H9 (cell line): ENCODE measurements at regions not wholly inside any gene's neighbourhood (a gene's known extent, or its start where the extent isn't known, plus 50 kb on each side); places are given as distances from the start of the nearest gene placed in this dataset.

Experiments used
- DNase-seq: peaks from one replicate; pipeline ENCODE4 v3.0.0-alpha.2; 2017
- H2AFZ ChIP-seq: one replicate; pipeline ENCODE4 v1.6.1; 2013; ENCODE audit warnings: mild to moderate bottlenecking, low read length, control low read depth, moderate library complexity
- H2AK5ac ChIP-seq: 2 replicates; pipeline ENCODE4 v1.6.1; 2013; ENCODE audit warnings: low read length, control low read depth, mixed read lengths; ENCODE audit not compliant: insufficient read length
- H2BK120ac ChIP-seq: one replicate; pipeline ENCODE4 v1.6.1; 2013; ENCODE audit warnings: low read depth, mild to moderate bottlenecking, low read length, control low read depth, inconsistent platforms; ENCODE audit not compliant: poor library complexity, severe bottlenecking
- H2BK12ac ChIP-seq: 2 replicates; pipeline ENCODE4 v1.6.1; 2013; ENCODE audit warnings: low read length, control low read depth, mixed read lengths, low read depth; ENCODE audit not compliant: insufficient read length
- H2BK15ac ChIP-seq: 2 replicates; pipeline ENCODE4 v1.6.1; 2013; ENCODE audit warnings: low read depth, low read length, control low read depth
- H2BK20ac ChIP-seq: one replicate; pipeline ENCODE4 v1.6.1; 2013; ENCODE audit warnings: low read depth, mild to moderate bottlenecking, low read length, control low read depth, inconsistent platforms; ENCODE audit not compliant: poor library complexity, severe bottlenecking
- H2BK5ac ChIP-seq: 2 replicates; pipeline ENCODE4 v1.6.1; 2013; ENCODE audit warnings: low read length, control low read depth, mixed read lengths; ENCODE audit not compliant: insufficient read length
- H3K14ac ChIP-seq: 2 replicates; pipeline ENCODE4 v1.6.1; 2013; ENCODE audit warnings: low read length, control low read depth; ENCODE audit not compliant: insufficient read depth
- H3K18ac ChIP-seq: 2 replicates; pipeline ENCODE4 v1.6.1; 2013; ENCODE audit warnings: low read depth, mild to moderate bottlenecking, mixed read lengths, low read length, control low read depth; ENCODE audit not compliant: insufficient read length
- H3K23ac ChIP-seq: 2 replicates; pipeline ENCODE4 v1.6.1; 2013; ENCODE audit warnings: low read length, control low read depth, mixed read lengths, low read depth; ENCODE audit not compliant: insufficient read length
- H3K23me2 ChIP-seq: 2 replicates; pipeline ENCODE4 v1.6.1; 2013; ENCODE audit warnings: low read depth, mild to moderate bottlenecking, mixed read lengths, low read length, control low read depth; ENCODE audit not compliant: insufficient read length, poor library complexity, severe bottlenecking
- H3K27ac ChIP-seq: 2 replicates; pipeline ENCODE4 v1.5.1; 2013; ENCODE audit warnings: low read length, control low read depth, mixed read lengths, low read depth; ENCODE audit not compliant: insufficient read length
- H3K27me3 ChIP-seq: 2 replicates; pipeline ENCODE4 v1.6.1; 2013; ENCODE audit warnings: low read length, control low read depth, inconsistent platforms; ENCODE audit not compliant: insufficient read depth
- H3K4ac ChIP-seq: 2 replicates; pipeline ENCODE4 v1.6.1; 2013; ENCODE audit warnings: low read depth, mild to moderate bottlenecking, control low read depth, inconsistent platforms, low read length, moderate library complexity
- H3K4me1 ChIP-seq: 2 replicates; pipeline ENCODE4 v1.6.1; 2013; ENCODE audit warnings: low read length, control low read depth, inconsistent platforms; ENCODE audit not compliant: insufficient read depth
- H3K4me2 ChIP-seq: 2 replicates; pipeline ENCODE4 v1.6.1; 2013; ENCODE audit warnings: low read length, control low read depth, mixed read lengths; ENCODE audit not compliant: insufficient read length, insufficient read depth
- H3K56ac ChIP-seq: 2 replicates; pipeline ENCODE4 v1.6.1; 2013; ENCODE audit warnings: low read depth, mild to moderate bottlenecking, mixed read lengths, low read length, control low read depth; ENCODE audit not compliant: insufficient read length
- H3K79me1 ChIP-seq: 2 replicates; pipeline ENCODE4 v1.6.1; 2013; ENCODE audit warnings: low read depth, mild to moderate bottlenecking, moderate library complexity, low read length, control low read depth, inconsistent platforms; ENCODE audit not compliant: insufficient read depth, poor library complexity, severe bottlenecking
- H3K79me2 ChIP-seq: 2 replicates; pipeline ENCODE4 v1.6.1; 2013; ENCODE audit warnings: low read length, control low read depth, inconsistent platforms; ENCODE audit not compliant: insufficient read depth
- H3K9ac ChIP-seq: 2 replicates; pipeline ENCODE4 v1.6.1; 2013; ENCODE audit warnings: low read length, control low read depth, mixed read lengths; ENCODE audit not compliant: insufficient read length; ENCODE audit errors: extremely low read depth
- H3K9me3 ChIP-seq: one replicate; pipeline ENCODE4 v1.6.1; 2013; ENCODE audit warnings: low read depth, low read length, inconsistent platforms; ENCODE audit not compliant: control insufficient read depth
- H3T11ph ChIP-seq: one replicate; pipeline ENCODE4 v1.6.1; 2013; ENCODE audit warnings: mild to moderate bottlenecking, low read length, control low read depth, inconsistent platforms
- H4K20me1 ChIP-seq: one replicate; pipeline ENCODE4 v1.6.1; 2013; ENCODE audit not compliant: control insufficient read depth, insufficient read length, insufficient read depth
- H4K5ac ChIP-seq: 2 replicates; pipeline ENCODE4 v1.6.1; 2013; ENCODE audit warnings: low read depth, mild to moderate bottlenecking, mixed read lengths, low read length, control low read depth; ENCODE audit not compliant: insufficient read length
- H4K8ac ChIP-seq: replicated peaks from 2 replicates; pipeline ENCODE4 v1.6.1; 2013; ENCODE audit warnings: low read length, control low read depth, mixed read lengths, low read depth; ENCODE audit not compliant: insufficient read length
- H4K91ac ChIP-seq: 2 replicates; pipeline ENCODE4 v1.6.1; 2013; ENCODE audit warnings: low read depth, mild to moderate bottlenecking, moderate library complexity, mixed read lengths, low read length, control low read depth; ENCODE audit not compliant: insufficient read length
- H3K27ac Mint-ChIP-seq, 3 experiments: 2 replicates in 2 of 3; 3 replicates in 1 of 3; pipeline ENCODE4 v1.8.0; 2020 to 2021; ENCODE audit warnings: mixed read lengths in 3 of 3, mild to moderate bottlenecking in 1 of 3, moderate library complexity in 1 of 3
- H3K27me3 Mint-ChIP-seq: 2 replicates; pipeline ENCODE4 v1.8.0; 2021; ENCODE audit warnings: low read depth, mild to moderate bottlenecking, moderate library complexity, mixed read lengths
- H3K36me3 Mint-ChIP-seq, 3 experiments: 2 replicates in 2 of 3; 3 replicates in 1 of 3; pipeline ENCODE4 v1.8.0; 2020 to 2021; ENCODE audit warnings: low read depth in 3 of 3, mixed read lengths in 3 of 3; ENCODE audit not compliant: insufficient read depth in 1 of 3
- H3K4me1 Mint-ChIP-seq, 2 experiments: 2 replicates each; pipeline ENCODE4 v1.8.0; 2020; ENCODE audit warnings: mixed read lengths in 2 of 2
- H3K4me3 Mint-ChIP-seq, 2 experiments: 2 replicates in 1 of 2; 3 replicates in 1 of 2; pipeline ENCODE4 v1.8.0; 2020 to 2021; ENCODE audit warnings: mild to moderate bottlenecking in 2 of 2, mixed read lengths in 2 of 2, moderate library complexity in 1 of 2
- H3K9me3 Mint-ChIP-seq, 2 experiments: 2 replicates in 1 of 2; 3 replicates in 1 of 2; pipeline ENCODE4 v1.8.0; 2020; ENCODE audit warnings: mild to moderate bottlenecking in 2 of 2, mixed read lengths in 2 of 2, moderate library complexity in 1 of 2
- CTCF ChIP-seq: fragments of 200-600 bp; sonication (generic); conservative IDR thresholded peaks from 3 replicates; pipeline ENCODE4 v1.8.0; 2021; ENCODE audit warnings: antibody characterized with exemption, mild to moderate bottlenecking
- WGBS: extraction: QIAGEN DNeasy Blood & Tissue Kit; methylation state at CpG from one replicate; pipeline ENCODE4 v1.1.7; 2013; ENCODE audit warnings: missing lambda C conversion rate, low lambda C conversion rate, mixed read lengths; ENCODE audit not compliant: insufficient read length; ENCODE audit errors: extremely low coverage; 5-methylcytosine and 5-hydroxymethylcytosine counted together

GRCh38 chr3:124660599-124660998, 69.7 kb upstream of the UMPS start:
- no peak overlapping the region for H3K4me3 Mint-ChIP-seq

More at GRCh38 chr3:124660599-124660998, 69.7 kb upstream of the UMPS start:
- H3K36me3 Mint-ChIP-seq, result no peaks in the 10 kb centered on the region
- no CpG with 5 or more reads among the region's 1 CpG for WGBS
- Histone ChIP-seq H4K91ac (no peak overlapping the region), H2BK120ac (no peak overlapping the region), H3K79me2 (no peaks in the 10 kb centered on the region), H3K23ac (no peak overlapping the region), H2BK20ac (no peak overlapping the region), H3K79me1 (no peaks in the 10 kb centered on the region), H2BK5ac (no peak overlapping the region), H2BK15ac (no peak overlapping the region), H2AK5ac (no peak overlapping the region), H3T11ph (no peak overlapping the region), H3K4me2 (no peak overlapping the region), H4K8ac (no peak overlapping the region), H3K27ac (no peak overlapping the region), H3K4ac (no peak overlapping the region), H3K56ac (no peak overlapping the region), H3K4me1 (no peaks in the 10 kb centered on the region), H3K23me2 (no peaks in the 10 kb centered on the region), H3K9me3 (no peaks in the 10 kb centered on the region), H4K20me1 (no peaks in the 10 kb centered on the region), H3K18ac (no peak overlapping the region), H2BK12ac (no peak overlapping the region), H3K14ac (no peak overlapping the region), H2AFZ (no peak overlapping the region), H3K9ac (no peak overlapping the region), H3K27me3 (no peaks in the 10 kb centered on the region), H4K5ac (no peak overlapping the region)
- no peaks in the 10 kb centered on the region for H3K4me1 Mint-ChIP-seq
- TF ChIP-seq CTCF, result no peak
- DNase-seq, result no peak
- no peaks in the 10 kb centered on the region for H3K27me3 Mint-ChIP-seq
- no peak overlapping the region for H3K27ac Mint-ChIP-seq
- H3K9me3 Mint-ChIP-seq, result no peaks in the 10 kb centered on the region
